Eye (tissue), 1 donor: ENCODE measurements at regions not wholly inside any gene's neighbourhood (a gene's known extent, or its start where the extent isn't known, plus 50 kb on each side); places are given as distances from the start of the nearest gene placed in this dataset.

Source experiments
- DNase-seq: peaks from one replicate; pipeline ENCODE4 v3.0.0-alpha.2; 2015

DNA sequence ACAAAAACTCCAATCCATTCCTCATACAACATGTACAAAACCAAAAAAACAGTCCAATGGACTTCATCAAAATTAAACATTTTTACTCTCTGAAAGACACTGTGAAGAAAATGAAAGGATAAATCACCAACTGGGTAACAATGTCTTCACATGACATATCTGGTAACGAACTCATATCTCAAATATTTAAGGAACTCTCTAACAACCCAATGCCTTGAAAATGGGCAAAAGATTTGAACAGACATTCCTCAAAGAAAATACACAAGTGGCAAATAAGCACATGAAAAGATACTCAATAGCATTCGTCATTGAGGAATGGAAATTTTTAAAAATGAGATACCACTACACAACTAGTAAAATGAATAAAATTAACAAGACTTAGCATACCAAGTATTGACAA, 198.7 kb upstream of the RASSF8 start:
- DNase-seq: no peak

DNA sequence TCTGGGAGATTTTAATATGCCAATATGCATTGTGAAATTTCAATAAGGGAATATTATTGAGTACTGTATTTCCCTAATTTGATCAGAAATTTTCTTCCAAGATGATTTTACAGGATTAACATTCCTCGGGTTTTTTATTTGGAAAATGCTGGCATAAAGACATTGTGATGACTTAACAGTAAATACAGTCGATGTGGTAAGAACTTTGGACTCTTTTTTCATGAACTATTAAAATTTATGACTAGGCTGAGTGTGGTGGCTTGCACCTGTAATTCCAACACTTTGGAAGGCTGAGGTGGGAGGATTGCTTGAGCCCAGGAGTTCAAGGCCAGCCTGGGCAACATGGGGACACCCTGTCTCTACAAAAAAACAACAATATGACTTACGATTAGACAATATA, 197.1 kb upstream of the RASSF8 start:
- no peak for DNase-seq

DNA sequence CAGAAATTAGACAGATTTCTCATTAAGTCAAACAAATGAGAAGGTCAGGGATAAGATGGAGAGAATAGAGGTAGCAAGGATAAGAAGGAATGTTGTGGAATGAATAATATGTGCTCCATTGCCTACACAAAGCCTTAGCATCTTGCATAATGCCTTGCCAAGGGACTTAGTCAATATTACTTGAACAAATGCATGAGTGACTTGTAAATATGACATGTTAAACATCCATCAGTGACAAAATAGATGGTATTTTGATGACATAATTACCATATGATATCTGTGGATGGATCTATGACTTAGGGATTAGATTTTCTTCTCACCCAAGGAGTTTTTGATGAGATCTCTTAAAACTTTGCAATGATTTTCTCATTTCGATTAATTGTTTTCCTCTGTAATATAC, 194.1 kb upstream of the RASSF8 start:
- DNase-seq: no peak

DNA sequence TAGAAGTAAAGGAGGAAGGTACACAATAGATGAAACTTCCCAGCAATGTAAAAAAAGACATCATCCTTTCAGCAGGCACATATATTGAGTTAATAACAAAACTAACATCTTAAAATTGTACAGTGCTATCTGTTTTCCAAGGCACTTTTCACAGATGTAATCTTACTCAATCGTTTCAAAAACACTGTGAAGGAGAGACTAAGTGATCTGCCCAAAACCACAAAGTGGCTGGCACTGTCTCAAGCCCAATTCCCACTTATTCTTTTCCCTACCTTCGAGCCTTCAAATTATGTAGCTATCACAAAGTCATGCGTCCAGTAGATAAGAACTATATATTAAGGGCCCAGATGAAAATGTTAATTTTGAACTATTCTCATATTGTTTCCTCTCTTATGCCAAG, 193.6 kb upstream of the RASSF8 start:
- no peak for DNase-seq

DNA sequence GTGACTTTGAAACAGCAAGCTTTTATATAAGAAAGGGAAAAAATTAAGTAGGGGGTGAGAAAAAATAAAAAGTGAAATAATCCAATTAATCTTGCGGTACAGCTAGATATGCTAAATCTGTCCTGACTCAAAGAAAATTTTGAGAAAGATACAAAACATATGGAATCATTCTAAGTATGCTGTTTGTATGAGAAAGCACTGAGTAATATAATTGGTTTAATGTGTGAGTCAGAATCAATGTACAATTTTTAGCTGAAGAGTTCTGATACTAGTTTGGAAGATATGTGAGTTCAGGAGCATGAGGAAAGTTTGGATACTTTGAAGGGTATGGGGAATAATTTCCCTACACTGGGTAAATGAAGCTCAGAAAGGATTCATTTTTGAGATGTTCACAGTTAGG, 190.9 kb upstream of the RASSF8 start:
- peak; percentile 43 for DNase-seq

DNA sequence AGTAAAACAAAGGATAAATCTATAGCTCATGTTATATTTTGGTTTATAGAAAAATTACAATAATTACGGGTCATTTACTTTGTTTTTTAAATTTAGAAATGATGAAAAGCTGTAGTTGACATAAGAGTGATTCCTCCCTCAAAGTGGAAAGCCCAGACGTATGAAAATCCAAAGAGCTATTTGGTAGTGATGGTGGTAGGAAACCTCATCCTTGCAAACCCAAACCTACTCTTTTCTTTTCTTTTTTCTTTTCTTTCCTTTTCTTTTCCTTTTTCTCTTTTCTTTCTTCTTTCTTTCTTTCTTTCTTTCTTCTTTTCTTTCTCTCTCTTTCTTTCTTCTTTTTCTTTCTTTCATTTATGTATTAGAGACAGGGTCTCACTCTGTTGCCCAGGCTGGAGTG, 190.3 kb upstream of the RASSF8 start:
- no peak for DNase-seq

DNA sequence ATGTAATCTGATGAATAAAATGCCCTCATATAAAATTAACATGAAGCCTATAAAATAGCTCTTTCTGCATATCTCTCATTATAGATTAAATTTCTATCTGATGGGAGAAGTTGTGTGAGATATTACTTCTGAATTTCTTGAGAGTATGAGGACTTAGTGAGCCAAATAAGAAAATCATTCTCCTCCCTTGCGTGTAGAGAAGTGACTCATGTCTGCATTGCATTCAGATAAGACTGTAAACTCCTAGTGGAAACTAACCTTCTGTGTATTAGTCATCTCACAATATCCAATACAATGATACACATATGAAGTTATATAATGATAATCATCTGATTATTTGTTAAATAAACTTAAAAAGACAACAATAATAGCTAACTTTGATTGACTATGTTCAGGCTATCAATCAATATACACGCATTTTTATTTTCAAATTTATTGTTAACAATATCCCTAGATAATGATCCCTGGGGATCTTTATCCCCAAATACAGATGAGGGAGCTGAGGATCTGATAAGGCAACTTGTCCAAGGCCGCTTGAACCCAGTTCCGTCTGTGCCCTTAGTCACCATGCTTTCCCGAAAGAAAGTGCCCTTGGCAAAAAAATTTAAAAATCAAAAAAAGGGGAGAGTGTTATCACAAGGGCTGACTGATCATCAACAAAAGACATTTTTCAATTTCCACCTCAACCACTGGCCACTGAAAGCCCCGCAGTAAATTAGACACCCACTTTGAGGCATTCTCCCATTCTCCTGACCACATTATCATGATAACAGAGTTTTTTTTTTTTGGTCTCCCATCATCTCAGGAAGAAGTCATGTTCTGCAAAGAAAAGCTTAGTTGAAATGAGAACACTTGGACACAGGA, 189.2 kb upstream of the RASSF8 start:
- DNase-seq: no peak

DNA sequence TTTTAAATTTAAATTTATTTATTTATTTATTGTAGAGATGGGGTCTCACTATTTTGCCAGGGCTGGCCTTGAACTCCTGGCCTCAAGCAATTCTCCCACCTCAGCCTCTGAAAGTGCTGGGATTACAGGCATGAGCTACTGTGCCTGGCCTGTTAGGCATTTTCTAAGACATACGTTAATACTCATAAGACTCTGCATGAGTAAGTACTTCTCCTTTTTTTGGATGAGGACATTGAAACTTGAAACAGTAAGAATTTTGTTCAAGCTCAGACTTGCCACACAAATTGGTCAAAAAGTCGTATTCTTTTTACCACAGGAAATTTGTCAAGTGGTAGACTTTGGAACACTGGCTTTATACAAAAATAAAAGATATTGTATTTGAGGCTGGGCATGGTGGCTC, 187.4 kb upstream of the RASSF8 start:
- no peak for DNase-seq

DNA sequence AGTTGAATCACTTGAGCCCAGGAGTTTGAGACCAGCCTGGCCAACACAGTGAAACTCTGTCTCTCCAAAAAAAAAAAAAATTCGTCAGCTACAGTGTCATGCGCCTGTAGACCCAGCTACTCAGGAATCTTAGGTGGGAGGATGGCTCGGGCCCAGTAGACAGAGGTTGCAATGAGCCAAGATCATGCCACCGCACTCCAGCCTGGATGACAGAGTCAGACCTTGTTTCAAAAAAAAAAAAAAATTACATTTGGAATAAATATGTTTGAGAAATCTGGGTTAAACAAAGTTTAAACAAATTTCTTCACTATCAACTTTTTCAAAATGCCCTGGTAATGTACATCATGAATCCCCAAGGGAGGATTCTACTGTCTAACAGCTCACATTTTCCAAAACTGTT, 187.0 kb upstream of the RASSF8 start:
- DNase-seq: no peak

DNA sequence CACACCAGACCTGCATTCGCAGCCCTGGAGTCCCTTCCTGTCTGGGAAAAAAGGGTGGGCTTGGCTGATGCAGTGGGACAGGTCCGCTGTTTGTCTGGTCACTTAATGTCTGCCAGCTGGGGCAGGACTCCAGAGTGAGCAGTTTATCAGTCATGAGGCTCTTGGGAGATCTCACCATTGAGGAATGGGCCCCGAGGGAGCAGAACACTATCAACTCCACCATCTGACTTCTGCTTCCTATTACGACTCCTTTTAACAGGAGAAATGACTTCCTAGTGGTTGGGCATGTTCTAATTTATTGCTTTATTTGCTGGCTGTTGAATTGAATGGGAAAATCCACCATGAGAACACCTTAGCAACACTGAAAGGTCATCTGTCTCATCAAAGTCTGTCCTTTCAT, 182.5 kb upstream of the RASSF8 start:
- no peak for DNase-seq

DNA sequence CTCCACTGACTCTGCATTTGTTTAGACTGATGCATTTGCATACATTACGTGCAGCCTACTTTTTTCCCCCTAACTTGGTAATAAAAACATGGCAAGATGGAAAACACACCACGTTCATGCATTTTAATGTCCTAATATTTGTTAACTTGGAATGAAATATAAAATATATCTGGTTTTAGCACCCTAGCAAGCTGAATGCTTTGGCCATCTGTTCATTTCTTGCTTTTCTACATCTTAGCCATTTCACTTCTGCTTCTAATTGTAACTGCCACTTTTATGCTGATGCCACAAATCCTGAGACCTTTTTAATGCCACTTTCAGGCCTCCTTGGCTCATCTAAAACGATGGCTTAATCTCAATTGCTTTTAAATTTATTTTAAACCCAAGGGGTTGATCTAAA, 177.7 kb upstream of the RASSF8 start:
- DNase-seq: no peak

DNA sequence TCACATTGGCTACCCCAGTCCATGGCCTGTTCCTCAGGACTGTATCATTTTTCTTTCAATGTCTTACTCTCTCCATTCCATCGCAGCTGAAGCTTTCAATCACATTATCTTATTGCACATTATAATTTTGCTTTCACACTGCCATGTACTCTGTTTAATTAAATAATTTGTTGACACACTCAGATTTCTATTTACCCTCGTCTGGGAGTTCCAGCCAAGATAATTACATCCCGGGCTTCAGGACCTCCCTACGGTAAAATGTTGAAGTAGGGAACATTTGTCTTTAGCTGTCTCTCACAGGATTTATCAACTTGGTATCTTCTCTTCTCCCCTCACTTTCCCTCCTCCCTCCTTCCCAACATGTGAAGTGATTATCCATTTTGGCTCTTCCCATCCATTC, 177.2 kb upstream of the RASSF8 start:
- no peak for DNase-seq

DNA sequence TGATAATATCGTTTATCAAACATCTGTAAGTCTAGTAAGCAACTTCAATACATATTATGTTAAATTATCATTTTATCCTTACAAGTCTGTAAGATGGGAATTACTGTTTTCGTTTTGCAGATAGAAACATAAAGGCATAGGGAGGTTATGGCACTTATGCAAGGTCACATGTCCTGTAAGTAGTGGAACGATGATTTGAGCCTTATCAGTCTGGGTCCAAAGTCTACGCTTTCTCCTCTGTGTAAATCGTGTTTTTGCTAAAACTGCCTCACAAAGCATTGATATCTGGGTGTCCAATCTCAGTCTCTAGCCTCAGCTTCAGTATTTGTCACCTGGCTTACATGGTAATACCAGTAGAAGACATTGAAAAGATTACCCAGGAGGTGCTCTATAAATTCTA, 174.9 kb upstream of the RASSF8 start:
- DNase-seq: no peak

DNA sequence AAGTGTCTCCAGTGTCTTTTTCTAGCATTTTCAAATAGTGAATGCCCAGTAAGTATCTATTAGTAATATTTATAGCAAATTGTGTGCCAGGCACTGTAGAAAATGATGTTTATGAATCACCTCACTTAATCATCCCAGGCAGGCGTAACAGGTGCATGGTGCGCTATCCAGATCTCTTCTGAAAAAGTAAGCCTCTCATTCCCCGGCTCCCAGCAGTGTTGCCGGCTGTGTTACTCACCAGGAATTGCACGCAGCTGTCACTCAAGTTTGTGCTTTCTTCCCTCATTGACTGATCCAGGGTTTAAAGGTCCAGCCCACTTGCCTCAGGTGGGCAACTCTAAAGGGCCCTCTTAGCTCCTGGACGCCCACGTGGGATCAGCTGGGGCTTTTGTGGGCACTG, 173.8 kb upstream of the RASSF8 start:
- DNase-seq: no peak

DNA sequence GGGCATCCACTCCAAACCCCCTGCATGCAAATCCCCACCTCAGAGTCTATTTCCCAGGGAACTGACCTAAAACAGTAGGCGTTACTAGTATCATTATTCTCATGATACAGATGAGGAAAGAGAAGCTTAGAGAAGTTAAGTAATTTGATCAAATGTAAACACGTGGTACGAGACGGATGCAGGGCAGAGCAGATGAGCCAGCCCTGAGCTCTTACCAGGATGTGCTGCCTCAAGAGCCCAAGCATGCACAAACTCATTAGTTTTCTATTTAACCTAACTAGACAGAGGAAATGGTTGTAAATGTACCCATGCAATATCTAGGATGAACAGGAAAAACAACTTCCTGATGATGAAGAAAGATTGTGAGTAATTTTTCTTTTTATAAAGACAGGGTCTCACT, 173.3 kb upstream of the RASSF8 start:
- DNase-seq: no peak

DNA sequence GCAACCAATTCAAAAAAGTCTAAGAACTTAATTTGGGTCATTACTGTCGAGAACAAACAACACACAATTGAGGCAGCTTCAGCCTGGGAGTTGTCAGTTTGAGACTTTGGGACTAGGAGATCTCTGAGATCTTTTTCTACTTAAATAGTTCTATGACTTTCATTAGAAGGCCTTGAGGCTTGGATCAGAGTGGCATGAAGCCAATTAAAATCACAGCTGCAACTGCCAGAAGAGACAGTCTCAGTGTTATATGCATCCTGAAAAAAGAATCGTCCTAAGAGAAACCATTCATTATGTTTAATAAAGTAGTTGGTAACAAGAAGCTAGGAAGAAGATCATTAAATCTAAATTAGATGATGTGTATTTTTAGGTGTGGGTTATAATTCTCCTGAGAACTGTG, 170.8 kb upstream of the RASSF8 start:
- no peak for DNase-seq

DNA sequence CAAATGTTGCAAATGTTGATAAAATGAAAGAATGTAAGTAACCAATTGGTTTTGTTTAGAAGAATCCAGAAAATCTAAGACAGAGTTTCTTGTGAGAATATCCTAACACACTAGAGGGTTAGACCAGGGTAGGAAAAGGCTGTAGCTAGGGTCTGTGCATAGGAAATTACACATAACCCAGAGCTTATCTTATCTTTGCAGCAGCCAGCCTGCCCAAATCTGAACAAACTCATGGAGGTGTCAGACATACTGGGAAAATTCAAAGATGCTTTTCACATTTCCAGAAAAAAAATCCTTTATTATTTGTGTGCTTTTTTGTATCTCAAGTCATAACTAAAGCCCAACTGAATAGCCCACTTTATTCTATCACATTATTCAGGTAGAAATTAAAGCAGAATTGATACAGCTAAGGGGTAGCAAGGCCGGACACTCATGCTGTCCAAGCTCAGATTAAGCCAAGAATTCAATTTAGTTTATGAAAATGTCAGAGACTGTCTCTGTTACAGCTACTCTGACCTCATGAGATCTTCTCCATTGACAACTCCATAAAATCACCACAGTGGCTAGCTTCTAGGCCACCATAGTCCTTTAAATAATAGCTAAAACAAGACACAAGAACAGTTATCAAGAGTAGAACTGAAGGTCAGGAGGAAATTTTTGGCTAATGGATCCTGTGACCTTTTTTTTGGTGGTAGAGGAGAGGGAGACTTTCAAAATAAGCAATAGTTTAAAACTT, 169.6 kb upstream of the RASSF8 start:
- DNase-seq: no peak

DNA sequence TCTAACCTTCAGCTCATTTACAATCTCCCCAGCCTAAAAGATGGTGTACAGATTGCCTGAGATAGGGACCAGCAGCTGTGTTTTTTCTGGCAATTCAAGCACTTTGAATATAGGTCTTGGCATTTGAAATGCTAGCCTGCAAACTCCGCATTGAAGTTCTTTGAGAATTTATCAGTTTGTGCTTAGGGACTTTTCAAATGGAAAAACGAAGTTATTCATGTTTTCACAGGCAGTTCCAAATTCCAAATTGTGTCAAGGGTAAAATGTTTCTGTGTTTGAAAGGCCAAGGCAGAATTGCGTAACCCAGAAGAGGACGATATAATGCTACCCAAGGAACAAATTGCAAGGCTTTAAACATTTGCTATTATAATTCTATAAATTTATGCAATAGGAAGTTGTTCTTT, 168.9 kb upstream of the RASSF8 start:
- no peak for DNase-seq

DNA sequence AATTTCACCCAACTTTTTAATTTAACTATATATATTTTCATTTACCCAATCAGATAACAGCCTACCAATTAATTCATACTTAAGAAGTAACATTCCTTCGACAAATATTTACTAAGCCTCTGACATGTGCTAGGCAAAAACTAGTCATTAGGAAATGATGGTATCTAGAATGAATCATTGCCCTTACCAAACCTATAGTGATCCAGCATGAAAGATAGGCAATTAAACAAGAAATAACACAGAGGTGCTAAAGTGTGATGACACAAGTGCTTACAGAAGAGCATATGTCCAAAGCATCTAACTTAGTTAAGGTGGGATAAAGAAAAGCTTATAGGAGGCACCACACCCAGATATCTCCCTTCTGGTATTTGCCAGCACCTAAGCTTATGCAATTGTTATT, 166.5 kb upstream of the RASSF8 start:
- no peak for DNase-seq

DNA sequence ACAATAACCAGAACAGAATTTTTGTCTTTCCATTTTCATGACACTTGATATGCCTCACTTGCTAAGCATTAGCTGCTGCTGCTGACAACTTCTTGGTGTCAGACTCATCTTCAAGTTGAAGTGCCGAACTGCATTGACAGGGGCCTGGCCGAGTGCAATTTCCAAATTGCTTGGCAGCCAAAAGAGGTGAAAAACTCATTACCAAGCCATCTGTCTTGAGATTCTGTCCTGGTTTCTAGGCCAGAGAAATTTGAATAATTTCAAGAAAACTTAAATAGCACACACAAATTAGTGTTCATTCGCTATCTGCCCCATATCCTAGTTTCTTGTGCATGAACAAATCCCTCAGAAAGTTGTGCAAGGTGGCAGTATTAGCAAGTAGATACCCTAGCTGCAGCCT, 165.3 kb upstream of the RASSF8 start:
- DNase-seq: no peak

DNA sequence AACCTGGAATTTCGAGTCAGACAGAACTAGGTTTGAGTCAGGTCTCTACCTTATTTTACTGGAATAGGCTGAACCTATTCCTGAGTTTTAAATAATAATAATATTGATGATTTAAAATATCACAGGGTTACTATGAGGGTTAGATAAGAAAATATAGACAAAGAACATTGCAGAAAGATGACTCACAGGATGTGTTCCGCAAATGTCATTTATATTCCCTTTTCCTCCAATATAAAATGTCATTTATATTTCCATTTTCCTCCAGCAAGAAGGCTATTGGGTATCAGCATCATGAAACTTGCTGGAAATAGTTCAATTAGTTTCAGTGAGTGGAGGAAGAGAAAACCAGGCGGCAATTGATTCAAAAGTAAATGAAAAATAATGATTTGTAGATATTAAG, 163.9 kb upstream of the RASSF8 start:
- DNase-seq: no peak

DNA sequence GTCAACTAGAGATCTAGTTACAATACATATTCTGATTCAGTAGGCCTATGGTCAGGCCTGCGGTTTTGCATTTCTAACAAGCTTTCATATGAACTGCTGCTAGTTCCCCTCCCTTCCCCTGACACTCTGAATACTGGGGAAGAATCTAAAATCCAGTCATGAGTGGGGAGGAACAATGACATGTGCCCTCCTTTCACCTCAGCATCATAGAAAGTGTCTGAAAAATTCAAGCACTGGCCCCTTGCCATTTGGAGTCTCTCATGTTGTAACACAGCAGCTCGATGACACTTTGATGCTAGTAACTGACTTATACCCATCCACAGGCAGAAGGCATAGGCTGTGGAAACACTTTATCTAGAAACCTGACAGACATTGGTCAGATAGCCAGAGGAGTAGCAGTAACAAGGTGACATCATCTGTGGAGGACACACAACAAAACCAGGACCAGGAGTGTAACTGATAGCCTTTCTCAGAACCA, 161.9 kb upstream of the RASSF8 start:
- no peak for DNase-seq

DNA sequence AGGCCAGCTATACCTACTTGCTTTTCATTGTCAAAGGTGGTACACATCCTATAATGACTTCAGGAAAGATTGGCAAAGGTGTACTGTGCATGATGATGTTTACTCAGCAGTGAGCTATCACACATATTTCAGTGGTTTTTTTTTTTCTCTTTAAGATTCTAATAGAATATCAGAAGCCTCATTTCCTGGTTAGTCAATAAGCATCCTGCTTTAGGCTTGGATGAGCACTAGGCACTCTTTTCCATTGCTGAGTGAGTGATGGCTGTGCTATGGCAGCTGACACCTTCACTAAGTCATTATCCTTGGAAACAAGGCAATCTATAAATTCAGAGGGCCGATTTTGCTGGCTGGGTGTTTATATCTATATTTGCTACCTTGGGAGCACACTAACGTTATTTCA, 161.1 kb upstream of the RASSF8 start:
- DNase-seq: peak; percentile 46

DNA sequence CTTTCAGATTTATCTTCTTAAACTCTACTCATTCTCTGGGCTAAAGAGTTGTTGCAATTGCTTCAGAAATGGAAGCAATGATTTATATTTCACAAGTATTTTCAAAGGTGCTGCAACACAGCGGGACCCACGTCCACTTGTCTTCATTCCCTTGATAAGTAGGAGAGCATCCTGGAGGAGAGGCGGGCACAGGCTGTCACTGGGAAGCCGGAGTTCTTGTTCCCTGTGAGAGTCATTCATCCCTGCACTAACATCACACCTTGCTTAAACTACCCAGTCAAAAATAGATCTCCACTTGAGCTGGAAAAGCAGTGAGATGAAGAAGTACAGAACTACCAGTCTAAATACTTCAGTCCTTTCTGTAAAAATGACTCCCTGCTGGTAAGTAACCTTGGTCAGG, 160.5 kb upstream of the RASSF8 start:
- no peak for DNase-seq

DNA sequence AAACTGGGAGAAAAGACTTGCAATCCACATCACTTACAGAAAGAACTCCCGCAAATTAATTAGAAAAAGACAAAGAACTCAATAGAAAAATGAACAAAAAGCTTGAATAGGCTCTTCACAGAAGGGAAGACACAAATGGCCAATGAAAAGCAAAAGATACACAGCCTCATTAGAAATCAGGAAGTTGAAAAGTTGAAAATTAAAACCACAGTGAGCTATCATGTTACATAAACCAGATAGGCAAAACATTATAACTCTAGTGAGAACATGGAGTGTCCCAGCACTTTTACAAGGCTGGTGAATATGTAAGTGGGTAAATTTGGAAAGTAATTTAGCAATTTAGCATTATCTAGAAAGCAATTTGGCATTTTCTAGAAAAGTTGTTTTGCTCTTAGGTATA, 158.4 kb upstream of the RASSF8 start:
- no peak for DNase-seq
